ENCODE measurements at regions not wholly inside any gene's neighbourhood (a gene's known extent, or its start where the extent isn't known, plus 50 kb on each side); places are given as distances from the start of the nearest gene placed in this dataset.

DNA sequence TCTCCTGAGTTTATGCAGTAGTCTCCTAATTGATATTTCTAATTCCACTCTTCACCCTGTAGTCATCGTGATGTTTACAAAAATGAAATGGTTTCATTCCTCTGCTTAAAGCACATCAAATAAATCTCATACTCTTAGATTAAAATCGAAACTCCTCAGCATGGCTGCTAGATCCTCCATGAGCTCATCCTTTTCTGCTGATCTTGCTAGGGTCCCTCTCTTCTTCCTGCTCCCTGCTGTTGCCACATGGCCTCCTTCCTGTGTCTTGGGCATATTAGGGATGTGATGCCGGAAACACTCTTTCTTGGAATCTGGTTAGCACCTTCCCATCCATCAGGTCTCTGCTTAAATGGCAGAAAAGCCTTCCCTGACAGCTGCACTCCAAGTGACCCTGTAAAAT, 59.5 kb upstream of the MEGF10 start:
- H3K4me1 Mint-ChIP-seq, result peaks cover 14% of the 10 kb centered on the region
- 0 out of 2 replicates have a peak, but pooled peaks cover 3% of the 10 kb centered on the region for H3K9me3 Mint-ChIP-seq
- ChIA-PET POLR2A (no interaction called here), CTCF (no interaction called here)
- H3K27ac Mint-ChIP-seq, result no peak overlapping the region
- ATAC-seq (no peak), DNase-seq (ENCODE audit: low spot score) (no peak)
- peaks cover 36% of the 10 kb centered on the region for H3K27me3 Mint-ChIP-seq (ENCODE audit: low read depth)
- H3K4me3 Mint-ChIP-seq, result no peak overlapping the region; the same call in 1 of the 2 replicates
- H3K36me3 Mint-ChIP-seq, result no peaks in the 10 kb centered on the region
- TF ChIP-seq NFATC4 (CRISPR knock-in tag; IDR thresholded peaks at IDR 0.05) (no peak), MXD4 (CRISPR knock-in tag; IDR thresholded peaks at IDR 0.05; ENCODE audit: borderline replicate concordance) (no peak), HMGA2 (CRISPR knock-in tag; IDR thresholded peaks at IDR 0.05) (no peak), NFE2L1 (CRISPR knock-in tag; IDR thresholded peaks at IDR 0.05) (no peak), TEAD1 (CRISPR knock-in tag; IDR thresholded peaks at IDR 0.05) (no peak), ZNF416 (CRISPR knock-in tag; IDR thresholded peaks at IDR 0.05) (no peak), SMAD3 (CRISPR knock-in tag; IDR thresholded peaks at IDR 0.05; ENCODE audit: borderline replicate concordance) (no peak), ZNF317 (CRISPR knock-in tag; IDR thresholded peaks at IDR 0.05; ENCODE audit: borderline replicate concordance, low read depth) (no peak), KAT7 (CRISPR knock-in tag; IDR thresholded peaks at IDR 0.05; ENCODE audit: borderline replicate concordance) (no peak), ZBTB21 (CRISPR knock-in tag; IDR thresholded peaks at IDR 0.05; ENCODE audit: borderline replicate concordance) (no peak)
- TF ChIP-seq, protein P1, sequence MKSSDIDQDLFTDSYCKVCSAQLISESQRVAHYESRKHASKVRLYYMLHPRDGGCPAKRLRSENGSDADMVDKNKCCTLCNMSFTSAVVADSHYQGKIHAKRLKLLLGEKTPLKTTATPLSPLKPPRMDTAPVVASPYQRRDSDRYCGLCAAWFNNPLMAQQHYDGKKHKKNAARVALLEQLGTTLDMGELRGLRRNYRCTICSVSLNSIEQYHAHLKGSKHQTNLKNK (CRISPR knock-in tag; IDR thresholded peaks at IDR 0.05), result no peak
- TF ChIP-seq, protein P2, sequence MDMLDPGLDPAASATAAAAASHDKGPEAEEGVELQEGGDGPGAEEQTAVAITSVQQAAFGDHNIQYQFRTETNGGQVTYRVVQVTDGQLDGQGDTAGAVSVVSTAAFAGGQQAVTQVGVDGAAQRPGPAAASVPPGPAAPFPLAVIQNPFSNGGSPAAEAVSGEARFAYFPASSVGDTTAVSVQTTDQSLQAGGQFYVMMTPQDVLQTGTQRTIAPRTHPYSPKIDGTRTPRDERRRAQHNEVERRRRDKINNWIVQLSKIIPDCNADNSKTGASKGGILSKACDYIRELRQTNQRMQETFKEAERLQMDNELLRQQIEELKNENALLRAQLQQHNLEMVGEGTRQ (CRISPR knock-in tag; IDR thresholded peaks at IDR 0.05), result no peak
- TF ChIP-seq, protein P3, sequence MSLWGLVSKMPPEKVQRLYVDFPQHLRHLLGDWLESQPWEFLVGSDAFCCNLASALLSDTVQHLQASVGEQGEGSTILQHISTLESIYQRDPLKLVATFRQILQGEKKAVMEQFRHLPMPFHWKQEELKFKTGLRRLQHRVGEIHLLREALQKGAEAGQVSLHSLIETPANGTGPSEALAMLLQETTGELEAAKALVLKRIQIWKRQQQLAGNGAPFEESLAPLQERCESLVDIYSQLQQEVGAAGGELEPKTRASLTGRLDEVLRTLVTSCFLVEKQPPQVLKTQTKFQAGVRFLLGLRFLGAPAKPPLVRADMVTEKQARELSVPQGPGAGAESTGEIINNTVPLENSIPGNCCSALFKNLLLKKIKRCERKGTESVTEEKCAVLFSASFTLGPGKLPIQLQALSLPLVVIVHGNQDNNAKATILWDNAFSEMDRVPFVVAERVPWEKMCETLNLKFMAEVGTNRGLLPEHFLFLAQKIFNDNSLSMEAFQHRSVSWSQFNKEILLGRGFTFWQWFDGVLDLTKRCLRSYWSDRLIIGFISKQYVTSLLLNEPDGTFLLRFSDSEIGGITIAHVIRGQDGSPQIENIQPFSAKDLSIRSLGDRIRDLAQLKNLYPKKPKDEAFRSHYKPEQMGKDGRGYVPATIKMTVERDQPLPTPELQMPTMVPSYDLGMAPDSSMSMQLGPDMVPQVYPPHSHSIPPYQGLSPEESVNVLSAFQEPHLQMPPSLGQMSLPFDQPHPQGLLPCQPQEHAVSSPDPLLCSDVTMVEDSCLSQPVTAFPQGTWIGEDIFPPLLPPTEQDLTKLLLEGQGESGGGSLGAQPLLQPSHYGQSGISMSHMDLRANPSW (CRISPR knock-in tag; conservative IDR thresholded peaks at IDR 0.05; ENCODE audit: low read depth), result no peak
- TF ChIP-seq, protein P4, sequence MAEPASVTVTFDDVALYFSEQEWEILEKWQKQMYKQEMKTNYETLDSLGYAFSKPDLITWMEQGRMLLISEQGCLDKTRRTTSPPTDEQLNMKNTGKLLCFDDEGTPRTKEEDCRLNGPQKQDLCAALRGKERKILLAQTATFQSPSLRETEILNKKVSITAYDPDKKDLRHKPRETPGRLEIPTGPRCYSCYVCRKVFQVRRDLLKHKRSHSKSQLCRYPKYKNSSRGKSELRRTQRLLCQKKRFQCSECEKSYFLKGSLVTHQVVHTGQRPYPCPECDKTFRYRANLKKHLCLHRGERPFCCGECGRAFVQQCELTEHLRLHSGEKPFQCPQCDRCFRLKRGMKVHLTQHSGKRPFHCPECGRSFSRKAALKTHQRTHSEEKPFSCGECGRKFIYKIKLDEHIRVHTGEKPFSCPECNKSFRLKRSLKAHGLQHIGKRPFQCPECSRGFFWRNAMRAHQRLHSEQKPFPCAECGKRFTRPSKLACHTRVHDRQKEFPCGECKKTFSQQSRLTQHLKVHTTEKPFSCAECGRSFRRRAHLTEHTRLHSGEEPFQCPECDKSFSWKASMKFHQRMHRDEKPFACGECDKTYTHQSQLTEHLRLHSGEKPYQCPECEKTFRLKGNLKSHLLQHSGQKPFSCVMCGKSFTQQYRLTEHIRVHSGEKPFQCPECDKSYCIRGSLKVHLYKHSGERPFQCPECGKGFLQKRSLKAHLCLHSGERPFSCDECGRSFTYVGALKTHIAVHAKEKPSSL (CRISPR knock-in tag; conservative IDR thresholded peaks at IDR 0.05), result no peak
- TF ChIP-seq, protein P5, sequence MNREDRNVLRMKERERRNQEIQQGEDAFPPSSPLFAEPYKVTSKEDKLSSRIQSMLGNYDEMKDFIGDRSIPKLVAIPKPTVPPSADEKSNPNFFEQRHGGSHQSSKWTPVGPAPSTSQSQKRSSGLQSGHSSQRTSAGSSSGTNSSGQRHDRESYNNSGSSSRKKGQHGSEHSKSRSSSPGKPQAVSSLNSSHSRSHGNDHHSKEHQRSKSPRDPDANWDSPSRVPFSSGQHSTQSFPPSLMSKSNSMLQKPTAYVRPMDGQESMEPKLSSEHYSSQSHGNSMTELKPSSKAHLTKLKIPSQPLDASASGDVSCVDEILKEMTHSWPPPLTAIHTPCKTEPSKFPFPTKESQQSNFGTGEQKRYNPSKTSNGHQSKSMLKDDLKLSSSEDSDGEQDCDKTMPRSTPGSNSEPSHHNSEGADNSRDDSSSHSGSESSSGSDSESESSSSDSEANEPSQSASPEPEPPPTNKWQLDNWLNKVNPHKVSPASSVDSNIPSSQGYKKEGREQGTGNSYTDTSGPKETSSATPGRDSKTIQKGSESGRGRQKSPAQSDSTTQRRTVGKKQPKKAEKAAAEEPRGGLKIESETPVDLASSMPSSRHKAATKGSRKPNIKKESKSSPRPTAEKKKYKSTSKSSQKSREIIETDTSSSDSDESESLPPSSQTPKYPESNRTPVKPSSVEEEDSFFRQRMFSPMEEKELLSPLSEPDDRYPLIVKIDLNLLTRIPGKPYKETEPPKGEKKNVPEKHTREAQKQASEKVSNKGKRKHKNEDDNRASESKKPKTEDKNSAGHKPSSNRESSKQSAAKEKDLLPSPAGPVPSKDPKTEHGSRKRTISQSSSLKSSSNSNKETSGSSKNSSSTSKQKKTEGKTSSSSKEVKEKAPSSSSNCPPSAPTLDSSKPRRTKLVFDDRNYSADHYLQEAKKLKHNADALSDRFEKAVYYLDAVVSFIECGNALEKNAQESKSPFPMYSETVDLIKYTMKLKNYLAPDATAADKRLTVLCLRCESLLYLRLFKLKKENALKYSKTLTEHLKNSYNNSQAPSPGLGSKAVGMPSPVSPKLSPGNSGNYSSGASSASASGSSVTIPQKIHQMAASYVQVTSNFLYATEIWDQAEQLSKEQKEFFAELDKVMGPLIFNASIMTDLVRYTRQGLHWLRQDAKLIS (CRISPR knock-in tag; IDR thresholded peaks at IDR 0.05; ENCODE audit: borderline replicate concordance), result no peak
- TF ChIP-seq, protein P6, sequence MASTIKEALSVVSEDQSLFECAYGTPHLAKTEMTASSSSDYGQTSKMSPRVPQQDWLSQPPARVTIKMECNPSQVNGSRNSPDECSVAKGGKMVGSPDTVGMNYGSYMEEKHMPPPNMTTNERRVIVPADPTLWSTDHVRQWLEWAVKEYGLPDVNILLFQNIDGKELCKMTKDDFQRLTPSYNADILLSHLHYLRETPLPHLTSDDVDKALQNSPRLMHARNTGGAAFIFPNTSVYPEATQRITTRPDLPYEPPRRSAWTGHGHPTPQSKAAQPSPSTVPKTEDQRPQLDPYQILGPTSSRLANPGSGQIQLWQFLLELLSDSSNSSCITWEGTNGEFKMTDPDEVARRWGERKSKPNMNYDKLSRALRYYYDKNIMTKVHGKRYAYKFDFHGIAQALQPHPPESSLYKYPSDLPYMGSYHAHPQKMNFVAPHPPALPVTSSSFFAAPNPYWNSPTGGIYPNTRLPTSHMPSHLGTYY (CRISPR knock-in tag; IDR thresholded peaks at IDR 0.05), result no peak
- TF ChIP-seq, protein P7, sequence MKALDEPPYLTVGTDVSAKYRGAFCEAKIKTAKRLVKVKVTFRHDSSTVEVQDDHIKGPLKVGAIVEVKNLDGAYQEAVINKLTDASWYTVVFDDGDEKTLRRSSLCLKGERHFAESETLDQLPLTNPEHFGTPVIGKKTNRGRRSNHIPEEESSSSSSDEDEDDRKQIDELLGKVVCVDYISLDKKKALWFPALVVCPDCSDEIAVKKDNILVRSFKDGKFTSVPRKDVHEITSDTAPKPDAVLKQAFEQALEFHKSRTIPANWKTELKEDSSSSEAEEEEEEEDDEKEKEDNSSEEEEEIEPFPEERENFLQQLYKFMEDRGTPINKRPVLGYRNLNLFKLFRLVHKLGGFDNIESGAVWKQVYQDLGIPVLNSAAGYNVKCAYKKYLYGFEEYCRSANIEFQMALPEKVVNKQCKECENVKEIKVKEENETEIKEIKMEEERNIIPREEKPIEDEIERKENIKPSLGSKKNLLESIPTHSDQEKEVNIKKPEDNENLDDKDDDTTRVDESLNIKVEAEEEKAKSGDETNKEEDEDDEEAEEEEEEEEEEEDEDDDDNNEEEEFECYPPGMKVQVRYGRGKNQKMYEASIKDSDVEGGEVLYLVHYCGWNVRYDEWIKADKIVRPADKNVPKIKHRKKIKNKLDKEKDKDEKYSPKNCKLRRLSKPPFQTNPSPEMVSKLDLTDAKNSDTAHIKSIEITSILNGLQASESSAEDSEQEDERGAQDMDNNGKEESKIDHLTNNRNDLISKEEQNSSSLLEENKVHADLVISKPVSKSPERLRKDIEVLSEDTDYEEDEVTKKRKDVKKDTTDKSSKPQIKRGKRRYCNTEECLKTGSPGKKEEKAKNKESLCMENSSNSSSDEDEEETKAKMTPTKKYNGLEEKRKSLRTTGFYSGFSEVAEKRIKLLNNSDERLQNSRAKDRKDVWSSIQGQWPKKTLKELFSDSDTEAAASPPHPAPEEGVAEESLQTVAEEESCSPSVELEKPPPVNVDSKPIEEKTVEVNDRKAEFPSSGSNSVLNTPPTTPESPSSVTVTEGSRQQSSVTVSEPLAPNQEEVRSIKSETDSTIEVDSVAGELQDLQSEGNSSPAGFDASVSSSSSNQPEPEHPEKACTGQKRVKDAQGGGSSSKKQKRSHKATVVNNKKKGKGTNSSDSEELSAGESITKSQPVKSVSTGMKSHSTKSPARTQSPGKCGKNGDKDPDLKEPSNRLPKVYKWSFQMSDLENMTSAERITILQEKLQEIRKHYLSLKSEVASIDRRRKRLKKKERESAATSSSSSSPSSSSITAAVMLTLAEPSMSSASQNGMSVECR (CRISPR knock-in tag; IDR thresholded peaks at IDR 0.05; ENCODE audit: borderline replicate concordance), result no peak
- TF ChIP-seq, protein P8, sequence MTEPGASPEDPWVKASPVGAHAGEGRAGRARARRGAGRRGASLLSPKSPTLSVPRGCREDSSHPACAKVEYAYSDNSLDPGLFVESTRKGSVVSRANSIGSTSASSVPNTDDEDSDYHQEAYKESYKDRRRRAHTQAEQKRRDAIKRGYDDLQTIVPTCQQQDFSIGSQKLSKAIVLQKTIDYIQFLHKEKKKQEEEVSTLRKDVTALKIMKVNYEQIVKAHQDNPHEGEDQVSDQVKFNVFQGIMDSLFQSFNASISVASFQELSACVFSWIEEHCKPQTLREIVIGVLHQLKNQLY (CRISPR knock-in tag; IDR thresholded peaks at IDR 0.05), result no peak

All from WTC11 (cell line).